ENCODE measurements at regions not wholly inside any gene's neighbourhood (a gene's known extent, or its start where the extent isn't known, plus 50 kb on each side); places are given as distances from the start of the nearest gene placed in this dataset.

- Mint-ChIP-seq H3K27ac (no peak overlapping the region), H3K36me3 (ENCODE audit: low read depth) (no peaks in the 10 kb centered on the region), H3K4me3 (no peak overlapping the region), H3K9me3 (peaks cover 11% of the 10 kb centered on the region), H3K4me1 (ENCODE audit: low read depth) (no peaks in the 10 kb centered on the region), H3K27me3 (ENCODE audit: insufficient read depth) (no peaks in the 10 kb centered on the region)
- DNase-seq: no peak
- no peak for TF ChIP-seq CTCF (IDR thresholded peaks at IDR 0.05)
Observed at GRCh38 chr1:213656039-213656438, 331.7 kb upstream of the PROX1 start.

GRCh38 chr1:213656503-213656902 lies 331.3 kb upstream of the PROX1 start:
- H3K4me3 Mint-ChIP-seq: no peak overlapping the region

GRCh38 chr1:213657013-213657412 lies 330.8 kb upstream of the PROX1 start:
- Mint-ChIP-seq H3K27me3 (ENCODE audit: insufficient read depth) (no peaks in the 10 kb centered on the region), H3K36me3 (ENCODE audit: low read depth) (no peaks in the 10 kb centered on the region), H3K27ac (no peak overlapping the region), H3K9me3 (peaks cover 10% of the 10 kb centered on the region; the same call in 1 of the 2 replicates), H3K4me3 (no peak overlapping the region), H3K4me1 (ENCODE audit: low read depth) (no peaks in the 10 kb centered on the region)
- DNase-seq: no peak
- TF ChIP-seq CTCF (IDR thresholded peaks at IDR 0.05): no peak

More at GRCh38 chr1:213656503-213656902, 331.3 kb upstream of the PROX1 start:
- Mint-ChIP-seq H3K27ac (no peak overlapping the region), H3K27me3 (ENCODE audit: insufficient read depth) (no peaks in the 10 kb centered on the region), H3K36me3 (ENCODE audit: low read depth) (no peaks in the 10 kb centered on the region), H3K9me3 (peaks cover 10% of the 10 kb centered on the region), H3K4me1 (ENCODE audit: low read depth) (no peaks in the 10 kb centered on the region)
- no peak for TF ChIP-seq CTCF (IDR thresholded peaks at IDR 0.05)
- DNase-seq: no peak

GRCh38 chr1:213657879-213658278 lies 329.9 kb upstream of the PROX1 start:
- Mint-ChIP-seq H3K27me3 (ENCODE audit: insufficient read depth) (no peaks in the 10 kb centered on the region), H3K27ac (no peak overlapping the region), H3K4me3 (no peak overlapping the region), H3K36me3 (ENCODE audit: low read depth) (no peaks in the 10 kb centered on the region), H3K4me1 (ENCODE audit: low read depth) (no peaks in the 10 kb centered on the region), H3K9me3 (peaks cover 15% of the 10 kb centered on the region)
- no peak for DNase-seq
- no peak for TF ChIP-seq CTCF (IDR thresholded peaks at IDR 0.05)

- TF ChIP-seq CTCF (IDR thresholded peaks at IDR 0.05): no peak
- Mint-ChIP-seq H3K9me3 (peaks cover 19% of the 10 kb centered on the region), H3K27me3 (ENCODE audit: insufficient read depth) (no peaks in the 10 kb centered on the region), H3K27ac (no peak overlapping the region), H3K36me3 (ENCODE audit: low read depth) (no peaks in the 10 kb centered on the region), H3K4me1 (ENCODE audit: low read depth) (no peaks in the 10 kb centered on the region), H3K4me3 (no peak overlapping the region)
- DNase-seq: no peak
Observed at GRCh38 chr1:213658457-213658856, 329.3 kb upstream of the PROX1 start.

All from HFFc6 (cell line).